Heart left ventricle (tissue), 13 donors: ENCODE measurements at regions not wholly inside any gene's neighbourhood (a gene's known extent, or its start where the extent isn't known, plus 50 kb on each side); places are given as distances from the start of the nearest gene placed in this dataset.

Experiments used
- POLR2A ChIP-seq, 2 donors: fragments of 450-650 bp; IDR thresholded peaks; one replicate each; pipeline ENCODE4 v1.6.1; 2017; ENCODE audit warnings: antibody characterized with exemption in 2 of 2, mild to moderate bottlenecking in 2 of 2, moderate library complexity in 2 of 2
- TF ChIP-seq, protein P1 (sequence below), 12 donors: fragments of 200-600 bp; sonication (generic) in 4 of 12; IDR thresholded peaks; one replicate each; pipeline versions ENCODE4 v1.5.0 to v1.8.0; 2018 to 2022; ENCODE audit warnings: antibody characterized with exemption in 12 of 12, mild to moderate bottlenecking in 5 of 12
- donor health status: ischemic (EF 13 %, LVEDD 7.1; RV severe dilation, severe dysfunction).
- donor health status: DM: no; HTN: yes; CAD: no.
- donor health status: DM: no; HTN: no; CAD: no.
- donor health status: ischemic (EF 25% LVEDD 6.9; RV normal size, moderate dysfunction).
- donor health status: ischemic (EF 25% LVEDD 5.7; RV mildly dilated, moderate dysfunction).
- donor health status: ischemic (EF 35%, LVEDD 5.7; RV mildly dilated, moderate dysfunction).
- donor health status: nonischemic (EF 11% LVEDD 7.7; RV severe dilation, severe dysfunction).
- donor health status: DM: yes; HTN: yes; CAD: no.
- donor health status: PGD.
- donor health status: ischemic (EF 29% LVEDD 5.4; RV normal size, mild dysfunction).
- donor health status: nonischemic (EF 23%, LVEDD 6.1; RV moderate dilation, normal function).

DNA sequence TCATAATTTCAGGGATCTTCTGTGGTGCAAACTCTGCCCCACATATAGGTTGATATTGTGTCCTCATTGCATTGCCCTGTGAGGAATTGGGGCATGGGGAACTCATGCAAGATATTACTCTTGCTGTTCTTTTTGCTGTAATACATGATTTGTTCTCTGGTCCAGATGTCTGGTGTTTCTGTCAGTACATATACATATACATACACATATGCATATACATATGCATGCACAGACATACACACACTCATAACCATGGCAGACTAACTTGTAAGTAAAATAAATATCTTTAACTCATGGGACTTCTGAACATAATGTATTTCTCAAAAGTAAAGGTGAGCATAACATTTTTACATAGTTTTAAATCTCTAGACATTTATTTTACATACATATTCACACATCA lies 438.3 kb downstream of the CD109 start:
- TF ChIP-seq, protein P1, sequence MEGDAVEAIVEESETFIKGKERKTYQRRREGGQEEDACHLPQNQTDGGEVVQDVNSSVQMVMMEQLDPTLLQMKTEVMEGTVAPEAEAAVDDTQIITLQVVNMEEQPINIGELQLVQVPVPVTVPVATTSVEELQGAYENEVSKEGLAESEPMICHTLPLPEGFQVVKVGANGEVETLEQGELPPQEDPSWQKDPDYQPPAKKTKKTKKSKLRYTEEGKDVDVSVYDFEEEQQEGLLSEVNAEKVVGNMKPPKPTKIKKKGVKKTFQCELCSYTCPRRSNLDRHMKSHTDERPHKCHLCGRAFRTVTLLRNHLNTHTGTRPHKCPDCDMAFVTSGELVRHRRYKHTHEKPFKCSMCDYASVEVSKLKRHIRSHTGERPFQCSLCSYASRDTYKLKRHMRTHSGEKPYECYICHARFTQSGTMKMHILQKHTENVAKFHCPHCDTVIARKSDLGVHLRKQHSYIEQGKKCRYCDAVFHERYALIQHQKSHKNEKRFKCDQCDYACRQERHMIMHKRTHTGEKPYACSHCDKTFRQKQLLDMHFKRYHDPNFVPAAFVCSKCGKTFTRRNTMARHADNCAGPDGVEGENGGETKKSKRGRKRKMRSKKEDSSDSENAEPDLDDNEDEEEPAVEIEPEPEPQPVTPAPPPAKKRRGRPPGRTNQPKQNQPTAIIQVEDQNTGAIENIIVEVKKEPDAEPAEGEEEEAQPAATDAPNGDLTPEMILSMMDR (IDR thresholded peaks at IDR 0.05): no peak
- no peak for TF ChIP-seq POLR2A (IDR thresholded peaks at IDR 0.05)
